K562 (cell line): ENCODE measurements at regions not wholly inside any gene's neighbourhood (a gene's known extent, or its start where the extent isn't known, plus 50 kb on each side); places are given as distances from the start of the nearest gene placed in this dataset.

Experiments used
- ATAC-seq: fragments of 200-7000 bp; cut with Tn5 transposase; 3 replicates; pipeline ENCODE4 v1.9.1; 2020; ENCODE audit warnings: moderate library complexity
- BruUV-seq: library from RNA; stranded (reverse); fragments of 400-500 nt; replicated peaks from 2 replicates; lab custom pipeline; 2021; lab: Mats Ljungman, UMichigan
- CTCF ChIA-PET: fragments of 300-600 bp; formaldehyde crosslinking; extraction: SDS; loops from one replicate; lab custom pipeline; 2021; ENCODE audit warnings: low intra/inter-chr PET ratio; lab: Yijun Ruan, JAX
- POLR2A ChIA-PET: fragments of 300-600, 350-650 bp; sonication (Branson Sonifier 250); formaldehyde crosslinking; extraction: SDS; loops from one replicate; lab custom pipeline; 2021; ENCODE audit warnings: antibody characterized with exemption, inconsistent platforms; lab: Yijun Ruan, JAX
- DNase-seq, 4 experiments: peaks; one replicate each; pipeline versions ENCODE4 v3.0.0 to v3.0.0-alpha.2; 2011 to 2018; ENCODE audit warnings: low spot score in 3 of 4, mixed read lengths in 3 of 4; ENCODE audit errors: extremely low read depth in 1 of 4
- FAIRE-seq: peaks from 2 replicates; lab custom pipeline; 2011; peaks lifted over from hg19 to GRCh38; lab: Jason Lieb, UNC
- H2AFZ ChIP-seq: 2 replicates; pipeline ENCODE4 v1.6.0; 2011; ENCODE audit warnings: low read depth, low read length, control low read depth, inconsistent platforms
- H3K27ac ChIP-seq: fragments of 200-600 bp; 3 replicates; pipeline ENCODE4 v1.8.0; 2011; ENCODE audit warnings: low read depth, mild to moderate bottlenecking, control low read depth, inconsistent platforms, low read length, moderate library complexity, mixed read lengths; ENCODE audit errors: extremely low read depth
- H3K27me3 ChIP-seq, 2 experiments: fragments of 300-600 bp in 1 of 2; 2 replicates in 1 of 2; 3 replicates in 1 of 2; pipeline versions ENCODE4 v1.6.0 to v1.8.0; 2011; ENCODE audit warnings: inconsistent platforms in 2 of 2, low read length in 2 of 2, mild to moderate bottlenecking in 1 of 2, mixed read lengths in 1 of 2, moderate library complexity in 1 of 2; ENCODE audit not compliant: control insufficient read depth in 2 of 2, insufficient read depth in 2 of 2
- H3K36me3 ChIP-seq: fragments of 300-600 bp; 3 replicates; pipeline ENCODE4 v1.8.0; 2011; ENCODE audit warnings: mild to moderate bottlenecking, low read length, inconsistent platforms; ENCODE audit not compliant: control insufficient read depth, insufficient read depth
- H3K4me1 ChIP-seq, 2 experiments: fragments of 200-600 bp in 1 of 2; replicated peaks in 1 of 2; 2 replicates in 1 of 2; 3 replicates in 1 of 2; pipeline versions ENCODE4 v1.5.1 to v1.8.0; 2011; ENCODE audit warnings: inconsistent platforms in 2 of 2, low read length in 2 of 2, mild to moderate bottlenecking in 1 of 2, mixed read lengths in 1 of 2, moderate library complexity in 1 of 2; ENCODE audit not compliant: control insufficient read depth in 2 of 2, insufficient read depth in 2 of 2
- H3K4me2 ChIP-seq: 2 replicates; pipeline ENCODE4 v1.6.1; 2011; ENCODE audit warnings: low read length, control low read depth, inconsistent platforms, mixed read lengths; ENCODE audit not compliant: insufficient read depth
- H3K4me3 ChIP-seq: fragments of 200-600 bp; sonication (generic), shearing (Covaris generic); 2 replicates; pipeline ENCODE4 v1.5.1; 2016; ENCODE audit warnings: control low read depth, inconsistent platforms
- H3K79me2 ChIP-seq: fragments of 200-600 bp; 3 replicates; pipeline ENCODE4 v1.8.0; 2011; ENCODE audit warnings: low read length, inconsistent platforms; ENCODE audit not compliant: control insufficient read depth, insufficient read depth
- H3K9ac ChIP-seq, 2 experiments: 2 replicates each; pipeline versions ENCODE4 v1.6.0 to v1.6.1; 2011; ENCODE audit warnings: low read depth in 2 of 2, low read length in 2 of 2, control low read depth in 1 of 2, inconsistent platforms in 1 of 2, mild to moderate bottlenecking in 1 of 2, mixed read lengths in 1 of 2; ENCODE audit not compliant: insufficient read depth in 1 of 2
- H3K9me1 ChIP-seq: one replicate; pipeline ENCODE4 v1.6.0; 2011; ENCODE audit warnings: inconsistent platforms, mild to moderate bottlenecking, low read length, moderate library complexity; ENCODE audit not compliant: control insufficient read depth, insufficient read depth
- H3K9me3 ChIP-seq: replicated peaks from 2 replicates; pipeline ENCODE4 v1.5.1; 2011; ENCODE audit warnings: low read depth, low read length, inconsistent platforms; ENCODE audit not compliant: control insufficient read depth, insufficient read depth
- H4K20me1 ChIP-seq: replicated peaks from 2 replicates; pipeline ENCODE4 v1.6.1; 2011; ENCODE audit warnings: low read length, inconsistent platforms, mixed read lengths; ENCODE audit not compliant: control insufficient read depth, insufficient read depth
- HMGXB4 ChIP-seq: sonication (generic); formaldehyde crosslinking; IDR thresholded peaks from 2 replicates; pipeline ENCODE4 v1.8.1; 2023; ENCODE audit warnings: mild to moderate bottlenecking, missing genetic modification reagents
- ILK ChIP-seq: fragments of 450-650 bp; IDR thresholded peaks from 2 replicates; pipeline ENCODE4 v1.6.1; 2016; ENCODE audit warnings: missing genetic modification characterization, low read depth, mild to moderate bottlenecking, missing compliant biosample characterization, moderate library complexity, borderline replicate concordance
- NCOR1 ChIP-seq: fragments of 450-650 bp; IDR thresholded peaks from 2 replicates; pipeline ENCODE4 v1.6.1; 2016; ENCODE audit warnings: mild to moderate bottlenecking, moderate library complexity
- SFPQ ChIP-seq: fragments of 200-400 bp; formaldehyde crosslinking; IDR thresholded peaks from 2 replicates; pipeline ENCODE4 v1.6.1; 2017; ENCODE audit warnings: mild to moderate bottlenecking, low read depth, low read length, moderate library complexity
- WGBS: fragments of 100-300 bp; shearing (Covaris generic); methylation state at CpG from one replicate; pipeline ENCODE4 v1.1.6; 2016; ENCODE audit warnings: low coverage, mixed read lengths; ENCODE audit not compliant: insufficient coverage; ENCODE audit errors: missing lambda C conversion rate; 5-methylcytosine and 5-hydroxymethylcytosine counted together
- in situ Hi-C: fragments of 300-500 bp; cut with MboI; formaldehyde crosslinking; loops from 4 replicates; pipeline ENCODE4 v1.15.0; 2018; ENCODE audit warnings: inconsistent platforms, mixed read lengths
- intact Hi-C: fragments of 100-400 bp; cut with micrococcal nuclease; formaldehyde crosslinking; loops from 2 replicates; pipeline ENCODE4 v1.14.2; 2022

- TF ChIP-seq ILK (tag) = no peak
- no peak for TF ChIP-seq NCOR1
Measured at GRCh38 chr2:173550143-173550542, 195.5 kb downstream of the CDCA7 start (continued).

GRCh38 chr2:173552531-173552930 is 197.9 kb downstream of the CDCA7 start:
- Histone ChIP-seq H3K27ac (no peak overlapping the region), H3K79me2 (no peaks in the 10 kb centered on the region), H2AFZ (no peak overlapping the region), H3K36me3 (no peaks in the 10 kb centered on the region), H3K9ac (no peak overlapping the region), H3K9me1 (no peaks in the 10 kb centered on the region), H3K9me3 (no peaks in the 10 kb centered on the region; the same call in 1 of the 2 replicates), H3K4me3 (no peak overlapping the region), H3K4me1 (no peaks in the 10 kb centered on the region), H3K4me2 (no peak overlapping the region), H4K20me1 (no peaks in the 10 kb centered on the region), H3K27me3 (peaks cover 6 to 7% of the 10 kb centered on the region in 2 experiments; a peak in 3 of 5 replicates)
- no peak for TF ChIP-seq SFPQ
- TF ChIP-seq HMGXB4 (CRISPR knock-in tag) = no peak
- no peak for ATAC-seq
- ChIA-PET CTCF (no interaction called here), POLR2A (no interaction called here)
- intact Hi-C loops (no loop called here), in situ Hi-C loops (no loop called here)
- no peak for DNase-seq
- whole genome bisulfite sequencing = 0% methylated on average over 3 of the region's 3 CpGs
- no TSS peak for BruUV-seq
- FAIRE-seq = no peak
